ENCODE measurements at regions not wholly inside any gene's neighbourhood (a gene's known extent, or its start where the extent isn't known, plus 50 kb on each side); places are given as distances from the start of the nearest gene placed in this dataset.
"Not testable (repeated sequence)": the region's sequence is repeated elsewhere in the genome, so short reads cannot be mapped to it uniquely, and the experiment has no call there.

- intact Hi-C loops (cut with DNase I); DNase-seq: not testable (repeated sequence)
Observed at GRCh38 chr4:64037033-64037432, 372.2 kb downstream of the TECRL start.

DNA sequence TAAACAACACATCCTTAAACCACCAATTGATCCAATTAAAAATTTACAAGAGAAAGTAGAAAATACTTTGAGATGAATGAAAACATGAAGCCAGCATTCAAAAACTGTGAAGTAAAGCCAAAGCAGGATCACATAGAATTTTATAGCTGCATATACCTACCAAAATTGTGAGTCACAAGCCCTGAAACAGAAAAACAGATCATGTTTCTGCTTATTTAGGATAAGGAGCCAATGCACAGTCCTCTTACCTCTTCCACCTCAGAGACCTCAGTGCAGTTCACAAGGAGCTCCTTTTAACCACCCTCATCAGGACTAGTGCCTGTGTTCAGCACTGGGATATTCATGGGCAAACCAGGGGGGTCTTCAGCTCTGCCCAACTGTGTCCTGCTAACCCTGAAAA lies 386.7 kb downstream of the TECRL start:
- intact Hi-C loops (cut with DNase I) = no loop called here
- no peak for DNase-seq

DNA sequence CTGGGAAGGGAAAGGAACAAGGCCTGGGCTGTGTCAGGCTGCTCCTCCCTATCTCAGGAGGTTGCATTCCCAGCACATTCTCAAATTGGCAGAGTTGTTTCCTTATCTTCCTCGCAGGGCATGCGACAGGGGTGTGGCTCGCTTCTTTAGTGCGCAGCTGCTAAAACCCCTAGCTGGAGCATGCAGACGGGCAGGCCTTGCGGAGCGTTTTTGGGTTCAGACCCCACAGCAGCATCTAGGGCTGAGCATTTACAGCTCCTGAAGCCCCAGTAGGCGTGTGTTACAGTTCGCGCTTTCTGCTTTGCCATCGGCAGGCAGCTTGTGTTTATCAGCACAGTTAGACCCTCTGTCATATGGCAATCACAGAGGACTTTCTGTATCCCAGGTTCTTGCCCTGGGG lies 392.4 kb downstream of the TECRL start:
- intact Hi-C loops (cut with DNase I) = no loop called here
- DNase-seq = no peak

DNA sequence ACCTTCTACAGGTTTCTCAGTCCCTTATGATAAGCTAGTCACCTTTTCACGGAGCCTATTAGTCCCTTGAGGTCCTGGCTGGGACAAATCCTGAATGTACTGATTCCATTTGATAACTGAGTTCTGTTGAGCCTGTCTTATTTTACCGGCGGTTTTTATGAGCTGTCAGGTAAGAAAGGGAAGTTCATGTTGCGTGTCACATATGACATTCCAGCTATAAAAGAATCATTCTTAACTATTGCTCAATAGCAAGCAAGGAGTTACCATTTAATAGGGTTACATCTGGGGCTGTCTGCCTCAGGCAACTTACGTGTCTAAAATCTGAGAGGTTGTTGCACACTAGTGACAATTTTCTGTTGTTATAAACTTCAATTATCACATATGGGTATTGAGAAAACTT lies 394.6 kb downstream of the TECRL start:
- intact Hi-C loops (cut with DNase I) = no loop called here
- no peak for DNase-seq

GRCh38 chr4:64001229-64001898 lies 407.9 kb downstream of the TECRL start:
- intact Hi-C loops (cut with DNase I) = no loop called here
- no peak for DNase-seq

- intact Hi-C loops (cut with DNase I) = no loop called here
- no peak for DNase-seq
Observed at GRCh38 chr4:64000241-64000640, 409.0 kb downstream of the TECRL start.

GRCh38 chr4:63986253-63986652 lies 423.0 kb downstream of the TECRL start:
- intact Hi-C loops (cut with DNase I) = no loop called here
- no peak for DNase-seq

- DNase-seq = no peak
- intact Hi-C loops (cut with DNase I) = no loop called here
Observed at GRCh38 chr4:63983224-63983623, 426.0 kb downstream of the TECRL start.

DNA sequence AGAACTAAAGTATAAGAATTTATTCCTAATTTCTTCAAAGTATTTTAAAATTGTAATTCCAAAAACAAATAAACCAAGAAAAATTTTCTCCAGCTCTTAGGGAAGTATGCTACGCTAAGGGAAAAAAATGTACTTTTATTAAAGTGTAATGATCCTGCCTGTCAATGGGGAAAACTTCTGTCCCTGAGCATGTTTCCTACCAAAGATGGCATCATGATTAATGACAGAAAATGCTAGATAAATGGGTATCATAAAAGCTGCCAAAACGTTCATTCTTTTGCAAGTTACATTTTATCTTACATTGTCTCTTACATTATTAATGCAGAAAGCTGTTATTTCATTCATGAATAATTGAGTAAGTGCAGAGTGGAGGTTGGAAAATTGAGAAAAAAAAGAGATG lies 443.4 kb downstream of the TECRL start:
- DNase-seq = no peak
- intact Hi-C loops (cut with DNase I) = no loop called here

DNA sequence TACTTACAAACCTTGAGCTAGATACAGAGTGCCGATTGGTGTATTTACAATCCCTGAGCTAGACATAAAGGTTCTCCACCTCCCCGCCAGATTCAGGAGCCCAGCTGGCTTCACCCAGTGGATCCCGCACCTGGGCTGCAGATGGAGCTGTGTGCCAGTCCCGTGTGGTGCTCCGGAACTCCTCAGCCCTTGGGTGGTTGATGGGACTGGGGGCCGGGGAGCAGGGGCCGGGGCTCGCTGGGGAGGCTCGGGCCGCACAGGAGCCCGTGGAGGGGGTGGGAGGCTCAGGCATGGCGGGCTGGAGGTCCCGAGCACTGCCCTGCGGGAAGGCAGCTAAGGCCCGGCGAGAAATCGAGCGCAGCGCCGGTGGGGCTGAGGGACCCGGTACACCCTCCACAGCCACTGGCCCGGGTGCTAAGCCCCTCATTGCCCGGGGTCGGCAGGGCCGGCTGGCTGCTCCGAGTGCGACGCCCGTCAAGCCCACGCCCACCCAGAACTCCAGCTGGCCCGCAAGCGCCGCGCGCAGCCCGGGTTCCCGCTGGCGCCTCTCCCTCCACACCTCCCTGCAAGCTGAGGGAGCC lies 466.5 kb downstream of the TECRL start:
- intact Hi-C loops (cut with DNase I) = not testable (repeated sequence)
- DNase-seq = peak in 1 of 42 donors; percentile 5

GRCh38 chr4:63937961-63938360 lies 471.3 kb downstream of the TECRL start:
- no peak for DNase-seq
- intact Hi-C loops (cut with DNase I) = no loop called here

GRCh38 chr4:63922146-63922545 lies 487.1 kb downstream of the TECRL start:
- DNase-seq = no peak
- intact Hi-C loops (cut with DNase I) = no loop called here

DNA sequence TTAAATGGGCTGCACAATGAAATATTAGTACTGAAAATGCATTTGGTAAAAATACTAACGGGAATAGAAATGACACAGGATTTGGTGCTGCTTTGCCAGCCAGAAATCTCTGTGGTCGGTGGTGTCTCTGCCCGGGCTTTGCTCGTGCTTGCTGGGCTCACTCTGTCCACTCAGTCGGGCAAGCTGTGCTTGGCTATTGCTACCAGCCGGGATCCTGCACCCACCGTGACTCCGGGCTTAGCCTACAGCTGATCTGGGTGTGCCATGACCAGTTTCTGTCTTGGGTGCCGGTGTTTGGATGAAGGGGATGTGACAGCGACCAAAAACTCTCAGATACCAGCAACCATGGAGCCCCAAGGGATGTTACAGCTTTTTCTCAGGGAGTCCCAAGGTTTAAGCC lies 487.7 kb downstream of the TECRL start:
- peak in 1 of 42 donors; percentile 4 for DNase-seq
- intact Hi-C loops (cut with DNase I) = no loop called here

- no peak for DNase-seq
- intact Hi-C loops (cut with DNase I) = no loop called here
Observed at GRCh38 chr4:63919636-63920365, 489.4 kb downstream of the TECRL start.

DNA sequence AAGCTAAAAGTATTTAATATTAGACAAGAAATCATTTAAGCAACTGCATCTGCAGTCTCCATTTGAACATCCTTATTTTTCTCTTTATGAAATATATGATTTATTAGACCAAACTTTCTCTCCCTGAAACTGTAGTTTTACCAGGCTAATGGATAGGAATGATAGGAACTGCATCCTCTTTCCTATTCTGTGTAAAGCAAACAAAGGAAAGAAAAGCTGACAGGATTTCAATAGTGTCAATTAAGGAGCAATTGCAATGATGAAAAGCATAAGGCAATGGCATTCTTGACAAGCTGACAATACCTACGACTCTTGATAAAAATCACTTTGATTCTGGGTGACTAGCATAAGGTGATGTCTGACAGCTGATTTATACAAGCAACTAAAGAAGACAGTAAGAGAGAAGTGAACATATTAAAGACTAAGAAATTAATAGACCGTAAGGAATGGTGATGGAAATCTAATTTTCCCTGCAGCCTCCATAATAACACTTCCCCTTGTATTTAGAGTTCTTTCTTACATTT lies 502.5 kb downstream of the TECRL start:
- intact Hi-C loops (cut with DNase I) = no loop called here

GRCh38 chr4:63904201-63904600 lies 505.0 kb downstream of the TECRL start:
- no peak for DNase-seq
- intact Hi-C loops (cut with DNase I) = no loop called here

More for the DNA sequence above, 502.5 kb downstream of the TECRL start:
- DNase-seq = no peak

- no peak for DNase-seq
- intact Hi-C loops (cut with DNase I) = no loop called here
Observed at GRCh38 chr4:63901304-63901703, 507.9 kb downstream of the TECRL start.

DNA sequence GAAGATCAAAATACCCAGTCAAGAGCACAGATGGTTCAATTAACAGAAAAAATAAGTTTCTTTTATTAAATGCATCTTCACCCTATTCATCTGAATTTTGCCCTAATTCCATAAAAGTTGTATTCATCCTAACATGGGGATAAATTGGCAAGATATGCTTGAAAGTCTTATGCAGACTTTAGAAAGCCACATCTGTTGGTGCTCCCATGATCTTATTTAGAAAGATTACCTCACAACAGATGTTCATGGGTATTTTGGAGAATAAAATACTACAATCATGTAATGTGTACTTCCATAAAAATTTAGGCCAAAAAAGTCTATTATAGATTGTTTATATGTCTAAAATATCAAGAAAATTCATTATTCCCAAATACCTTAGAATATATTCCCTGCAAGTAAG lies 510.3 kb downstream of the TECRL start:
- no peak for DNase-seq
- intact Hi-C loops (cut with DNase I) = no loop called here

- intact Hi-C loops (cut with DNase I) = no loop called here
- DNase-seq = no peak
Observed at GRCh38 chr4:63894161-63894560, 515.1 kb downstream of the TECRL start.

DNA sequence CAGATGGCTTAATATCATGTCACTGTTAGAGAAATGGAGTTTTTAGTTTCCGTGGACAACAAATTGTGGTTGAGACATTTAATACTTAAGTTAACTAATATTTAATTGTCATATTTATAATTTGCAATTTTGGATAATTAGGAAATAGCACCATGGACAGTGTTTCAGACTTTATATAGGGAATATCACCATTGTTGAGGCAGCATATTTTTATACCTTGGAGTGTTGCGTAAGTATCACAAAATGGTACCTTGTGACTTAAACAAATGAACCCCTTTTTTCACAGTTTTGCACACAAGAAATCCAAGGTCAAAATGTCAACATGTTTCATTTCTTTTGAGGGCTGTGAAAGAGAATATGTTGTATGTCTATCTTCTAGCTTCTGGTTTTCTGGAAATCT lies 539.9 kb downstream of the TECRL start:
- no peak for DNase-seq

More for the DNA sequence above, 539.9 kb downstream of the TECRL start:
- intact Hi-C loops (cut with DNase I) = no loop called here
